ENCODE measurements at regions not wholly inside any gene's neighbourhood (a gene's known extent, or its start where the extent isn't known, plus 50 kb on each side); places are given as distances from the start of the nearest gene placed in this dataset.
"Not testable (repeated sequence)": the region's sequence is repeated elsewhere in the genome, so short reads cannot be mapped to it uniquely, and the experiment has no call there.

GRCh38 chr9:39552242-39552881 is 196.9 kb downstream of the SPATA31A1 start:
- POLR2A ChIA-PET; DNase-seq (ENCODE audit: extremely low spot score); CTCF ChIA-PET: not testable (repeated sequence)

DNA sequence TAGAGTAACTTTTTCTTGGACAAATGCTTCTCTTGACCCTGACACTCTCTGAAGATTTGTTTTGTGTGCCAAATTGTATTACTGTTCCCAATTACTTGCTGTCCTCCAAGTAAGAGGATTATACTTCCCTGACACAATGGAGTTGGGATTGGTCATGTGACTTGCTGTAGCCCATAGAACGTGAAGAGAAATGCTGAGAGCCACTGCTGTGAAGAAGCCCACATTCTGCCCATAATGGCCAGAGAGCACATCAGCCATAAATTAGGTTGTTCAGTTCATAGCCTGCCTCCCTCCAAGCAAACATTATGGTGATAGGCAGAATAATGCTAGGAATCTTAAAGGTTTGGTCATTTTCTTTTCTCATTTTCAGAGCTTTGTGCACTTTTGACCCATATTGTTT is 198.9 kb downstream of the SPATA31A1 start:
- POLR2A ChIA-PET; CTCF ChIA-PET; DNase-seq (ENCODE audit: extremely low spot score): not testable (repeated sequence)

GRCh38 chr9:39559384-39559783 is 203.9 kb downstream of the SPATA31A1 start:
- DNase-seq (ENCODE audit: extremely low spot score); CTCF ChIA-PET; POLR2A ChIA-PET: not testable (repeated sequence)
- TF ChIP-seq, protein P1, sequence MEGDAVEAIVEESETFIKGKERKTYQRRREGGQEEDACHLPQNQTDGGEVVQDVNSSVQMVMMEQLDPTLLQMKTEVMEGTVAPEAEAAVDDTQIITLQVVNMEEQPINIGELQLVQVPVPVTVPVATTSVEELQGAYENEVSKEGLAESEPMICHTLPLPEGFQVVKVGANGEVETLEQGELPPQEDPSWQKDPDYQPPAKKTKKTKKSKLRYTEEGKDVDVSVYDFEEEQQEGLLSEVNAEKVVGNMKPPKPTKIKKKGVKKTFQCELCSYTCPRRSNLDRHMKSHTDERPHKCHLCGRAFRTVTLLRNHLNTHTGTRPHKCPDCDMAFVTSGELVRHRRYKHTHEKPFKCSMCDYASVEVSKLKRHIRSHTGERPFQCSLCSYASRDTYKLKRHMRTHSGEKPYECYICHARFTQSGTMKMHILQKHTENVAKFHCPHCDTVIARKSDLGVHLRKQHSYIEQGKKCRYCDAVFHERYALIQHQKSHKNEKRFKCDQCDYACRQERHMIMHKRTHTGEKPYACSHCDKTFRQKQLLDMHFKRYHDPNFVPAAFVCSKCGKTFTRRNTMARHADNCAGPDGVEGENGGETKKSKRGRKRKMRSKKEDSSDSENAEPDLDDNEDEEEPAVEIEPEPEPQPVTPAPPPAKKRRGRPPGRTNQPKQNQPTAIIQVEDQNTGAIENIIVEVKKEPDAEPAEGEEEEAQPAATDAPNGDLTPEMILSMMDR (IDR thresholded peaks at IDR 0.05; ENCODE audit: control extremely low read depth, extremely low read depth, low read depth, missing control alignments) = peak; percentile 5

DNA sequence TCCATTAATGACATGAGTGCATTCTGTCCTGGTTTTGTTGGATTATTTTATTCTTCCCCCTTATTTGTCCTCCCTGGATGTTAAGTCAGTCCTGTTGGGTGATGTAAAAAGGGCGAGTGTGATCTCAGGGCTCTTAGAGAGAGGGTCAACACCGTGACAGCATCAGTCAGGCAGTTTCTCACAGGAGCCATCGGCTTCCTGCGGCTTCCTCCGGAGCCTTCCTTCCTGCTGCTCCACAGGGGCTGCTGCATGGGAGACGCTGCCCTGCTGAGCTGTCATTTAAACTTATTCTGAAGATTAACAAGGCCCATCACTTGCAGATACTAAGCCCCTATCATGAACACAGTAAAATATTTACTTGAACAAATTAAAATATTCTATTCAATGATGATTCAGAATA is 211.3 kb downstream of the SPATA31A1 start:
- POLR2A ChIA-PET; DNase-seq (ENCODE audit: extremely low spot score); CTCF ChIA-PET: not testable (repeated sequence)

DNA sequence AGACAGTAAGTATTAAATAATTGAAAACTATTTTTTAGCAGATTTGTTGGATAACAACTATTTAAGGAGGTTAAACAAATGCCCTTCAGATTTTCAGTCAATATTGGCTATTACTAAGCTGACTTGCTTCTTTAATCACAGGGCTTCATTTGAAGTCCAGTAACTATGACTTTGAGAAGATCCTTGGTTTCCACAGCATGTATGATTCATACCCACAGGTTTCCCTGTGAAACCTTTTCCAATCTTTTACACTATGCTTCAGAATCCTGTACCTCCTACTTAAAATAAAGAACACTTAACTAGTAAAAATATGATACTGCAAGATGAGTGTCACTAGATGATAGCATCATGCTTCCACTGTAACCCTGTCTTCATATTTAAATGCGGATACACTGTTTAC is 211.9 kb downstream of the SPATA31A1 start:
- DNase-seq (ENCODE audit: extremely low spot score); CTCF ChIA-PET; POLR2A ChIA-PET: not testable (repeated sequence)

GRCh38 chr9:39568900-39569299 is 213.4 kb downstream of the SPATA31A1 start:
- CTCF ChIA-PET; POLR2A ChIA-PET; DNase-seq (ENCODE audit: extremely low spot score): not testable (repeated sequence)

DNA sequence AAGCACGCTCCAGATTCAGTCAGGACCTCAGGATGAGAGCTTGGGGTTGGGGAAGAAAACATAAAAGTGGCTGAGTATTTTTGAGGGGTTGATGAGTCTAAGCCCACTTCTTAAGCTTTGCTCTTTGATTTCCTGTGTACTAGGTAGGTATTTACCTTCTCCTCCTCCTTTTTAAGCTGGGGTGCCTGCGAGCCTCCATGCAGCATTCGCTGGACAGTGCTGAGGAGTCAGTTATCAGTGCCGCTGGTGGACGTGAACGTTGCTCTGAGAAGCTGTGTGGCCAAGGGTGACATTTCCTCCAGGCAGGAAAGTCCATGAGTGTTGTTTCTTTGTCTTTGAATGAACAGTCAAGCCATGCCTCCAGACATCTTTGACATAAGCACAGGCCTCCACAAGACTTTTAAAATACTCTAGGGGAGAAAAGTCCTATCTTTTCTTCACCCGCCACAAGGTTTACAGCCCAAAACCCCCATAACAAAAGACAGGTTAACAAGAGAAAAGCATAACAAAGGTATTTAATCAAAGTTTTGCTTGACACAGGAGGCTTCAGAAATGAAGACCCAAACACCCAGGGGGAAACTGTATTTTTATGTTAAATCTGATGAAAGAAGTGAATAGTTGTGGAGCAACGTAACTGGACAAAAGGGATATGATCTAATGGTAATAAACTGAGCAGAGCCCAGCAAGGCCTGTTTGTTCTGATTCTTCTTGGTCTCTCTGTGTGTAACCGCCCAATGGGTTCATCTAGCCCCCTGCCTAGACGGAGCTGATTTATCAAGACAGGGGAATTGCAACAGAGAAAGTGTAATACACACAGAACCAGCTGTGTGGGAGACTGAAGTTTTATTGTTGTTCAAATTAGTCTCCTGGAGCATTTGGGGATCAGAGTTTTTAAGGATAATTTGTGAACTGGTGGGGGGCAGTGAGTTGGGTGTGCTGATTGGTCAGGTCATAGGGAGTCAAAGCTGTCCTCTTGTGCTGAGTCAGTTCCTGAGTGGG is 217.9 kb downstream of the SPATA31A1 start:
- CTCF ChIA-PET; DNase-seq (ENCODE audit: extremely low spot score); POLR2A ChIA-PET: not testable (repeated sequence)

DNA sequence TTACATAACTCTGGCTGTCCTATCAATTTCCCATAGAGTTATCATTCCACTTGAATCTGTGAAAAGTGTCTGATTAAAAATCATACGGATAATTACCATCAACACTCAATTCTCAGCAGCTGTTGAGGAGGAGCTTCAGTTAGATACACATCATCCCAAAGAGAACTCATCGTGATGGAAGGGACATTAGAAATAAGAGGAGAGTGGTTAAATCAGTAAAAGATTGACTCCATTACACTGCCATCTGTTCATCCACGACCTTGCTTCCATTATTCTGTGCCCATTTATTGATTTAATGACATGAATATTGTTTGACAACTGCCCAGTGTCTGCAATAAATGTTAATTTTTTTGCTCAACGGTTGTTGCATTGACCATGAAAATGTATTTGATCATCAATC is 223.5 kb downstream of the SPATA31A1 start:
- POLR2A ChIA-PET; DNase-seq (ENCODE audit: extremely low spot score); CTCF ChIA-PET: not testable (repeated sequence)

- POLR2A ChIA-PET; CTCF ChIA-PET; DNase-seq (ENCODE audit: extremely low spot score): not testable (repeated sequence)
These were observed 225.8 kb downstream of the SPATA31A1 start for GRCh38 chr9:39581296-39581695.

- POLR2A ChIA-PET; DNase-seq (ENCODE audit: extremely low spot score); CTCF ChIA-PET: not testable (repeated sequence)
These were observed 227.4 kb downstream of the SPATA31A1 start for GRCh38 chr9:39582677-39583412.

DNA sequence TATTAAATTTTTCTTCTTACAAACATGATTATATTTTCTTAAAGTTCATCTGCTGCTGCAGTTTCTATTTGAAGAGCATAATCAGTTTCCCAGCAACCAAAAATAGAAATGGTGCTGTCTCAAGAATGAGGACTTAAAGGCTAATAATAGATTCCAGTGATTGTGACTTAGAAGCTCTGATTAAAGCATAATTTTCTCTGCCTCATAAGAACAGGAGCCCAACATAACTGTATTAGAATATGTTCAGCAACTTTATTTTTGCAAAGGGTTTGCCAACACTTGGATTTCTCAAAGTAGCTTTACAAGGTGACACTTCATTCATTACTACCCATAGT is 227.9 kb downstream of the SPATA31A1 start:
- POLR2A ChIA-PET; DNase-seq (ENCODE audit: extremely low spot score); CTCF ChIA-PET: not testable (repeated sequence)

- POLR2A ChIA-PET; CTCF ChIA-PET; DNase-seq (ENCODE audit: extremely low spot score): not testable (repeated sequence)
These were observed 229.8 kb downstream of the SPATA31A1 start for GRCh38 chr9:39585233-39585632.
